GM12878 (cell line): ENCODE measurements at regions not wholly inside any gene's neighbourhood (a gene's known extent, or its start where the extent isn't known, plus 50 kb on each side); places are given as distances from the start of the nearest gene placed in this dataset.

Experiments used
- ATAC-seq: fragments of 200-7000 bp; cut with Tn5 transposase; 3 replicates; pipeline ENCODE4 v1.9.1; 2020; ENCODE audit warnings: mild to moderate bottlenecking, moderate library complexity
- BruUV-seq: library from RNA; stranded (reverse); fragments of 400-500 nt; replicated peaks from 2 replicates; lab custom pipeline; 2021; lab: Mats Ljungman, UMichigan
- CTCF ChIA-PET: fragments of 300-600 bp; sonication (Branson Sonifier 250); formaldehyde crosslinking; extraction: SDS; loops from one replicate; lab custom pipeline; 2021; ENCODE audit warnings: inconsistent platforms; lab: Yijun Ruan, JAX
- POLR2A ChIA-PET: fragments of 350-600 bp; formaldehyde crosslinking; extraction: SDS; loops from one replicate; lab custom pipeline; 2021; ENCODE audit warnings: inconsistent platforms; lab: Charles Lee
- RAD21 ChIA-PET: fragments of 300-600 bp; sonication (Branson Sonifier 250); formaldehyde crosslinking; loops from one replicate; lab custom pipeline; 2023; ENCODE audit warnings: antibody characterized with exemption; ENCODE audit not compliant: unreplicated experiment; lab: Charles Lee
- SMC1A ChIA-PET: fragments of 300-600 bp; sonication (Branson Sonifier 250); formaldehyde crosslinking; loops from one replicate; lab custom pipeline; 2023; ENCODE audit not compliant: unreplicated experiment, uncharacterized antibody; lab: Charles Lee
- DNase-seq: peaks from one replicate; pipeline ENCODE4 v3.0.0-alpha.2; 2011; ENCODE audit warnings: low read depth, low spot score
- FAIRE-seq: peaks from 3 replicates; lab custom pipeline; 2011; peaks lifted over from hg19 to GRCh38; lab: Jason Lieb, UNC
- H2AFZ ChIP-seq: 2 replicates; pipeline ENCODE4 v1.6.0; 2011; ENCODE audit warnings: low read depth, low read length, control low read depth; ENCODE audit not compliant: control insufficient read depth
- H3K27ac ChIP-seq: 2 replicates; pipeline ENCODE4 v1.5.1; 2011; ENCODE audit warnings: control low read depth; ENCODE audit not compliant: control insufficient read depth, insufficient read depth
- H3K27me3 ChIP-seq, 2 experiments: replicated peaks in 1 of 2; 2 replicates each; pipeline versions ENCODE4 v1.6.0 to v1.6.1; 2011; ENCODE audit warnings: low read length in 1 of 2; ENCODE audit not compliant: control insufficient read depth in 2 of 2, insufficient read depth in 2 of 2
- H3K36me3 ChIP-seq, 2 experiments: 2 replicates each; pipeline ENCODE4 v1.5.1; 2011; ENCODE audit warnings: low read length in 1 of 2; ENCODE audit not compliant: control insufficient read depth in 2 of 2, insufficient read depth in 2 of 2
- H3K4me1 ChIP-seq: 2 replicates; pipeline ENCODE4 v1.6.1; 2011; ENCODE audit warnings: mild to moderate bottlenecking, low read length, moderate library complexity, mixed read lengths; ENCODE audit not compliant: control insufficient read depth, insufficient read depth
- H3K4me2 ChIP-seq: 2 replicates; pipeline ENCODE4 v1.6.0; 2011; ENCODE audit warnings: control low read depth; ENCODE audit not compliant: control insufficient read depth, insufficient read depth
- H3K4me3 ChIP-seq: fragments of 200-600 bp; sonication (generic); 2 replicates; pipeline ENCODE4 v1.5.1; 2016
- H3K79me2 ChIP-seq: 2 replicates; pipeline ENCODE4 v1.6.0; 2011; ENCODE audit warnings: low read length; ENCODE audit not compliant: control insufficient read depth, insufficient read depth
- H3K9ac ChIP-seq: 2 replicates; pipeline ENCODE4 v1.8.0; 2011; ENCODE audit warnings: low read length, control low read depth, mixed read lengths; ENCODE audit not compliant: control insufficient read depth, insufficient read depth
- H3K9me3 ChIP-seq: replicated peaks from 3 replicates; pipeline ENCODE4 v1.5.1; 2011; ENCODE audit warnings: mild to moderate bottlenecking, low read length; ENCODE audit not compliant: control insufficient read depth, insufficient read depth
- H4K20me1 ChIP-seq: 2 replicates; pipeline ENCODE4 v1.6.0; 2011; ENCODE audit not compliant: control insufficient read depth, insufficient read depth
- CHD1 ChIP-seq: IDR thresholded peaks from 2 replicates; pipeline ENCODE4 v1.6.1; 2012; ENCODE audit warnings: low read depth, low read length, improper control_type of control experiment
- HDAC2 ChIP-seq: fragments of 200-600 bp; sonication (generic); IDR thresholded peaks from 2 replicates; pipeline ENCODE4 v1.6.1; 2017
- NFXL1 ChIP-seq: fragments of 450-650 bp; IDR thresholded peaks from 2 replicates; pipeline ENCODE4 v1.6.1; 2017; ENCODE audit warnings: antibody characterized with exemption, mild to moderate bottlenecking, borderline replicate concordance
- NFYA ChIP-seq: IDR thresholded peaks from 2 replicates; pipeline ENCODE4 v1.6.1; 2011; ENCODE audit warnings: low read depth, mild to moderate bottlenecking, low read length, improper control_type of control experiment, borderline replicate concordance
- NFYB ChIP-seq: IDR thresholded peaks from 2 replicates; pipeline ENCODE4 v1.6.1; 2011; ENCODE audit warnings: low read depth, mild to moderate bottlenecking, low read length, improper control_type of control experiment, moderate library complexity; ENCODE audit not compliant: insufficient read depth
- RAD21 ChIP-seq: IDR thresholded peaks from 2 replicates; pipeline ENCODE4 v1.6.1; 2011; ENCODE audit warnings: mild to moderate bottlenecking, low read depth, low read length, moderate library complexity; ENCODE audit not compliant: insufficient read depth
- SP1 ChIP-seq: IDR thresholded peaks from one replicate; pipeline ENCODE4 v1.6.1; 2011; ENCODE audit warnings: low read depth, low read length
- SREBF1 ChIP-seq: IDR thresholded peaks from 2 replicates; pipeline ENCODE4 v1.6.1; 2012; ENCODE audit warnings: mild to moderate bottlenecking, low read length
- ZNF207 ChIP-seq: fragments of 450-650 bp; IDR thresholded peaks from 2 replicates; pipeline ENCODE4 v1.6.1; 2014; ENCODE audit warnings: antibody characterized with exemption, mild to moderate bottlenecking, borderline replicate concordance
- in situ Hi-C: fragments of 300-500 bp; cut with MboI; formaldehyde crosslinking; loops from 9 replicates; pipeline ENCODE4 v1.14.3; 2018; ENCODE audit warnings: mixed read lengths
- intact Hi-C: fragments of 100-400 bp; cut with micrococcal nuclease; formaldehyde crosslinking; loops from one replicate; pipeline ENCODE4 v1.14.2; 2022; ENCODE audit not compliant: unreplicated experiment
- TF ChIP-seq, protein P1 (sequence below): fragments of 450-650 bp; IDR thresholded peaks from 2 replicates; pipeline ENCODE4 v1.6.1; 2017; ENCODE audit warnings: antibody characterized with exemption, mild to moderate bottlenecking, moderate library complexity
- TF ChIP-seq, protein P2 (sequence below): fragments of 450-650 bp; IDR thresholded peaks from 2 replicates; pipeline ENCODE4 v1.6.1; 2014; ENCODE audit warnings: mild to moderate bottlenecking

DNA sequence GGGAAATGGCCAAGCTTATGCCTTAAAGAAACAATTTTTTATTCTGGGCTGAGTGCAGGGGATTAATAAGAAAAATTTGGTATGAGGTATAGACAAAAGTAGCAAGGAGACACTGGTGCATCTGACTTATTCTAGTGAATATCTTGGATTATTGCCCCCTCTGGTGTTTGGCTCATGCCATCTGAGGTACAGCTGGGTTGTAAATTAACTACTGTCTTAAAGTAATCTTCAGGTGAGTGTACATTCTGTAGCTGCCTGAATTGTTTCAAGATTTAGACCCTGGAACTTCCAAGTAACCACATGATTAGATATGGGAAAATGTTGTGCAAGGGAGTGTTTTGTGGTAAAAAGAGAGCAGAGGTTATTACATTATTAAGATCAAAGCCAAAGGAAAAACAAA lies 988.7 kb downstream of the FAM133A start:
- TF ChIP-seq, protein P1, sequence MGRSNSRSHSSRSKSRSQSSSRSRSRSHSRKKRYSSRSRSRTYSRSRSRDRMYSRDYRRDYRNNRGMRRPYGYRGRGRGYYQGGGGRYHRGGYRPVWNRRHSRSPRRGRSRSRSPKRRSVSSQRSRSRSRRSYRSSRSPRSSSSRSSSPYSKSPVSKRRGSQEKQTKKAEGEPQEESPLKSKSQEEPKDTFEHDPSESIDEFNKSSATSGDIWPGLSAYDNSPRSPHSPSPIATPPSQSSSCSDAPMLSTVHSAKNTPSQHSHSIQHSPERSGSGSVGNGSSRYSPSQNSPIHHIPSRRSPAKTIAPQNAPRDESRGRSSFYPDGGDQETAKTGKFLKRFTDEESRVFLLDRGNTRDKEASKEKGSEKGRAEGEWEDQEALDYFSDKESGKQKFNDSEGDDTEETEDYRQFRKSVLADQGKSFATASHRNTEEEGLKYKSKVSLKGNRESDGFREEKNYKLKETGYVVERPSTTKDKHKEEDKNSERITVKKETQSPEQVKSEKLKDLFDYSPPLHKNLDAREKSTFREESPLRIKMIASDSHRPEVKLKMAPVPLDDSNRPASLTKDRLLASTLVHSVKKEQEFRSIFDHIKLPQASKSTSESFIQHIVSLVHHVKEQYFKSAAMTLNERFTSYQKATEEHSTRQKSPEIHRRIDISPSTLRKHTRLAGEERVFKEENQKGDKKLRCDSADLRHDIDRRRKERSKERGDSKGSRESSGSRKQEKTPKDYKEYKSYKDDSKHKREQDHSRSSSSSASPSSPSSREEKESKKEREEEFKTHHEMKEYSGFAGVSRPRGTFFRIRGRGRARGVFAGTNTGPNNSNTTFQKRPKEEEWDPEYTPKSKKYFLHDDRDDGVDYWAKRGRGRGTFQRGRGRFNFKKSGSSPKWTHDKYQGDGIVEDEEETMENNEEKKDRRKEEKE = no peak
- no peak for TF ChIP-seq HDAC2
- TF ChIP-seq CHD1 = no peak
- TF ChIP-seq, protein P2, sequence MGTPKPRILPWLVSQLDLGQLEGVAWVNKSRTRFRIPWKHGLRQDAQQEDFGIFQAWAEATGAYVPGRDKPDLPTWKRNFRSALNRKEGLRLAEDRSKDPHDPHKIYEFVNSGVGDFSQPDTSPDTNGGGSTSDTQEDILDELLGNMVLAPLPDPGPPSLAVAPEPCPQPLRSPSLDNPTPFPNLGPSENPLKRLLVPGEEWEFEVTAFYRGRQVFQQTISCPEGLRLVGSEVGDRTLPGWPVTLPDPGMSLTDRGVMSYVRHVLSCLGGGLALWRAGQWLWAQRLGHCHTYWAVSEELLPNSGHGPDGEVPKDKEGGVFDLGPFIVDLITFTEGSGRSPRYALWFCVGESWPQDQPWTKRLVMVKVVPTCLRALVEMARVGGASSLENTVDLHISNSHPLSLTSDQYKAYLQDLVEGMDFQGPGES = no peak
- TF ChIP-seq ZNF207 = no peak
- TF ChIP-seq NFXL1 = no peak
- no peak for TF ChIP-seq NFYB
- no peak for TF ChIP-seq SP1
- TF ChIP-seq RAD21 = no peak
- TF ChIP-seq NFYA = no peak
- TF ChIP-seq SREBF1 = no peak
- TF ChIP-seq, all 136 proteins: peak for 0
- ATAC-seq = no peak
- H3K9ac ChIP-seq = no peak overlapping the region
- no peaks in the 10 kb centered on the region for H3K4me1 ChIP-seq
- no peak overlapping the region for H3K27ac ChIP-seq
- ChIA-PET RAD21 (no interaction called here), SMC1A (interaction anchor here (0.6 to 1.6 kb wide), 4 partner anchors 8 to 1440 kb away, joined by 3 read pairs; no protein-coding TSS in a partner anchor), CTCF (interaction anchor here (0.6 kb wide), 1 partner anchor 32 kb away, joined by 3 read pairs; no protein-coding TSS in a partner anchor), POLR2A (no interaction called here)
- intact Hi-C loops = no loop called here
- no peaks in the 10 kb centered on the region for H3K79me2 ChIP-seq
- no peaks in the 10 kb centered on the region for H4K20me1 ChIP-seq
- H3K36me3 ChIP-seq = no peaks in the 10 kb centered on the region
- no peak overlapping the region for H2AFZ ChIP-seq
- H3K4me3 ChIP-seq = no peak overlapping the region
- no TSS peak for BruUV-seq
- in situ Hi-C loops = no loop called here
- no peak for FAIRE-seq
- no peak overlapping the region for H3K4me2 ChIP-seq
- no peaks in the 10 kb centered on the region for H3K27me3 ChIP-seq
- H3K9me3 ChIP-seq = no peaks in the 10 kb centered on the region
- DNase-seq = no peak
